K562 (cell line): ENCODE measurements at regions not wholly inside any gene's neighbourhood (a gene's known extent, or its start where the extent isn't known, plus 50 kb on each side); places are given as distances from the start of the nearest gene placed in this dataset.

Experiments used
- ATAC-seq: fragments of 200-7000 bp; cut with Tn5 transposase; 3 replicates; pipeline ENCODE4 v1.9.1; 2020; ENCODE audit warnings: moderate library complexity
- BruUV-seq: library from RNA; stranded (reverse); fragments of 400-500 nt; replicated peaks from 2 replicates; lab custom pipeline; 2021; lab: Mats Ljungman, UMichigan
- CTCF ChIA-PET: fragments of 300-600 bp; formaldehyde crosslinking; extraction: SDS; loops from one replicate; lab custom pipeline; 2021; ENCODE audit warnings: low intra/inter-chr PET ratio; lab: Yijun Ruan, JAX
- POLR2A ChIA-PET: fragments of 300-600, 350-650 bp; sonication (Branson Sonifier 250); formaldehyde crosslinking; extraction: SDS; loops from one replicate; lab custom pipeline; 2021; ENCODE audit warnings: antibody characterized with exemption, inconsistent platforms; lab: Yijun Ruan, JAX
- DNase-seq, 4 experiments: peaks; one replicate each; pipeline versions ENCODE4 v3.0.0 to v3.0.0-alpha.2; 2011 to 2018; ENCODE audit warnings: low spot score in 3 of 4, mixed read lengths in 3 of 4; ENCODE audit errors: extremely low read depth in 1 of 4
- FAIRE-seq: peaks from 2 replicates; lab custom pipeline; 2011; peaks lifted over from hg19 to GRCh38; lab: Jason Lieb, UNC
- H2AFZ ChIP-seq: 2 replicates; pipeline ENCODE4 v1.6.0; 2011; ENCODE audit warnings: low read depth, low read length, control low read depth, inconsistent platforms
- H3K27ac ChIP-seq: fragments of 200-600 bp; 3 replicates; pipeline ENCODE4 v1.8.0; 2011; ENCODE audit warnings: low read depth, mild to moderate bottlenecking, control low read depth, inconsistent platforms, low read length, moderate library complexity, mixed read lengths; ENCODE audit errors: extremely low read depth
- H3K27me3 ChIP-seq, 2 experiments: fragments of 300-600 bp in 1 of 2; 2 replicates in 1 of 2; 3 replicates in 1 of 2; pipeline versions ENCODE4 v1.6.0 to v1.8.0; 2011; ENCODE audit warnings: inconsistent platforms in 2 of 2, low read length in 2 of 2, mild to moderate bottlenecking in 1 of 2, mixed read lengths in 1 of 2, moderate library complexity in 1 of 2; ENCODE audit not compliant: control insufficient read depth in 2 of 2, insufficient read depth in 2 of 2
- H3K36me3 ChIP-seq: fragments of 300-600 bp; 3 replicates; pipeline ENCODE4 v1.8.0; 2011; ENCODE audit warnings: mild to moderate bottlenecking, low read length, inconsistent platforms; ENCODE audit not compliant: control insufficient read depth, insufficient read depth
- H3K4me1 ChIP-seq, 2 experiments: fragments of 200-600 bp in 1 of 2; replicated peaks in 1 of 2; 2 replicates in 1 of 2; 3 replicates in 1 of 2; pipeline versions ENCODE4 v1.5.1 to v1.8.0; 2011; ENCODE audit warnings: inconsistent platforms in 2 of 2, low read length in 2 of 2, mild to moderate bottlenecking in 1 of 2, mixed read lengths in 1 of 2, moderate library complexity in 1 of 2; ENCODE audit not compliant: control insufficient read depth in 2 of 2, insufficient read depth in 2 of 2
- H3K4me2 ChIP-seq: 2 replicates; pipeline ENCODE4 v1.6.1; 2011; ENCODE audit warnings: low read length, control low read depth, inconsistent platforms, mixed read lengths; ENCODE audit not compliant: insufficient read depth
- H3K4me3 ChIP-seq: fragments of 200-600 bp; sonication (generic), shearing (Covaris generic); 2 replicates; pipeline ENCODE4 v1.5.1; 2016; ENCODE audit warnings: control low read depth, inconsistent platforms
- H3K79me2 ChIP-seq: fragments of 200-600 bp; 3 replicates; pipeline ENCODE4 v1.8.0; 2011; ENCODE audit warnings: low read length, inconsistent platforms; ENCODE audit not compliant: control insufficient read depth, insufficient read depth
- H3K9ac ChIP-seq, 2 experiments: 2 replicates each; pipeline versions ENCODE4 v1.6.0 to v1.6.1; 2011; ENCODE audit warnings: low read depth in 2 of 2, low read length in 2 of 2, control low read depth in 1 of 2, inconsistent platforms in 1 of 2, mild to moderate bottlenecking in 1 of 2, mixed read lengths in 1 of 2; ENCODE audit not compliant: insufficient read depth in 1 of 2
- H3K9me1 ChIP-seq: one replicate; pipeline ENCODE4 v1.6.0; 2011; ENCODE audit warnings: inconsistent platforms, mild to moderate bottlenecking, low read length, moderate library complexity; ENCODE audit not compliant: control insufficient read depth, insufficient read depth
- H3K9me3 ChIP-seq: replicated peaks from 2 replicates; pipeline ENCODE4 v1.5.1; 2011; ENCODE audit warnings: low read depth, low read length, inconsistent platforms; ENCODE audit not compliant: control insufficient read depth, insufficient read depth
- H4K20me1 ChIP-seq: replicated peaks from 2 replicates; pipeline ENCODE4 v1.6.1; 2011; ENCODE audit warnings: low read length, inconsistent platforms, mixed read lengths; ENCODE audit not compliant: control insufficient read depth, insufficient read depth
- HDAC2 ChIP-seq: fragments of 450-650 bp; IDR thresholded peaks from 2 replicates; pipeline ENCODE4 v1.6.1; 2016; ENCODE audit warnings: mild to moderate bottlenecking
- HOXB6 ChIP-seq: fragments of 250-450 bp; sonication (Bioruptor Pico); IDR thresholded peaks from 2 replicates; pipeline ENCODE4 v1.5.1; 2022; ENCODE audit warnings: mild to moderate bottlenecking, borderline replicate concordance
- JUNB ChIP-seq: fragments of 450-650 bp; formaldehyde crosslinking; conservative IDR thresholded peaks from 2 replicates; pipeline ENCODE4 v1.4.0; 2020; ENCODE audit warnings: mild to moderate bottlenecking
- NFATC3 ChIP-seq: fragments of 450-650 bp; IDR thresholded peaks from 2 replicates; pipeline ENCODE4 v1.6.1; 2017; ENCODE audit warnings: mild to moderate bottlenecking
- NFE2 ChIP-seq: IDR thresholded peaks from 2 replicates; pipeline ENCODE4 v1.6.1; 2014; ENCODE audit warnings: antibody characterized with exemption, low read depth
- PHF21A ChIP-seq: fragments of 450-650 bp; IDR thresholded peaks from 2 replicates; pipeline ENCODE4 v1.6.1; 2017; ENCODE audit warnings: low read depth, borderline replicate concordance
- POLR3A ChIP-seq: IDR thresholded peaks from 2 replicates; pipeline ENCODE4 v1.6.1; 2011; ENCODE audit warnings: borderline replicate concordance, mild to moderate bottlenecking, moderate library complexity; ENCODE audit not compliant: insufficient read length, insufficient read depth; ENCODE audit errors: extremely low read depth
- SIRT6 ChIP-seq: IDR thresholded peaks from one replicate; pipeline ENCODE4 v1.6.1; 2012; ENCODE audit warnings: low read depth, mild to moderate bottlenecking, control low read depth, inconsistent platforms, low read length, moderate library complexity
- TBL1XR1 ChIP-seq, 2 experiments: IDR thresholded peaks; 2 replicates each; pipeline ENCODE4 v1.6.1; 2012; ENCODE audit warnings: improper control_type of control experiment in 2 of 2, low read length in 2 of 2, mild to moderate bottlenecking in 1 of 2
- TEAD2 ChIP-seq: fragments of 450-650 bp; IDR thresholded peaks from 2 replicates; pipeline ENCODE4 v1.6.1; 2016; ENCODE audit warnings: missing genetic modification characterization, control low read depth, missing compliant biosample characterization
- ZNF561 ChIP-seq: fragments of 450-650 bp; formaldehyde crosslinking; conservative IDR thresholded peaks from 2 replicates; pipeline ENCODE4 v1.4.0; 2020; ENCODE audit warnings: mild to moderate bottlenecking, moderate library complexity
- ZNF57 ChIP-seq: fragments of 450-650 bp; formaldehyde crosslinking; IDR thresholded peaks from 2 replicates; pipeline ENCODE4 v1.4.0; 2020; ENCODE audit warnings: mild to moderate bottlenecking, moderate library complexity
- ZNF785 ChIP-seq: fragments of 250-450 bp; sonication (Bioruptor Pico); IDR thresholded peaks from 2 replicates; pipeline ENCODE4 v1.4.0; 2020; ENCODE audit warnings: mild to moderate bottlenecking
- ZNF79 ChIP-seq: fragments of 250-450 bp; sonication (Bioruptor Pico); IDR thresholded peaks from 2 replicates; pipeline ENCODE4 v1.4.0; 2020; ENCODE audit warnings: low read depth, mild to moderate bottlenecking, moderate library complexity
- WGBS: fragments of 100-300 bp; shearing (Covaris generic); methylation state at CpG from one replicate; pipeline ENCODE4 v1.1.6; 2016; ENCODE audit warnings: low coverage, mixed read lengths; ENCODE audit not compliant: insufficient coverage; ENCODE audit errors: missing lambda C conversion rate; 5-methylcytosine and 5-hydroxymethylcytosine counted together
- in situ Hi-C: fragments of 300-500 bp; cut with MboI; formaldehyde crosslinking; loops from 4 replicates; pipeline ENCODE4 v1.15.0; 2018; ENCODE audit warnings: inconsistent platforms, mixed read lengths
- intact Hi-C: fragments of 100-400 bp; cut with micrococcal nuclease; formaldehyde crosslinking; loops from 2 replicates; pipeline ENCODE4 v1.14.2; 2022
- TF ChIP-seq, protein P1 (sequence below): sonication (generic); formaldehyde crosslinking; IDR thresholded peaks from 2 replicates; pipeline ENCODE4 v1.8.1; 2023; ENCODE audit warnings: missing genetic modification reagents, mild to moderate bottlenecking, borderline replicate concordance

- no peaks in the 10 kb centered on the region for H3K9me1 ChIP-seq
- POLR2A ChIA-PET = interaction anchor here (0.7 kb wide), 1 partner anchor 10 kb away, joined by 3 read pairs; no protein-coding TSS in a partner anchor
- DNase-seq (no peak), ATAC-seq (no peak), FAIRE-seq (no peak)
- no peaks in the 10 kb centered on the region for H3K27me3 ChIP-seq
- in situ Hi-C loops (no loop called here), intact Hi-C loops (no loop called here)
- 0% methylated on average over 2 of the region's 2 CpGs for WGBS
- H3K9ac ChIP-seq = no peak overlapping the region
- CTCF ChIA-PET = no interaction called here
- H3K4me3 ChIP-seq = no peak overlapping the region
- H3K4me2 ChIP-seq = no peak overlapping the region
- no peak overlapping the region for H2AFZ ChIP-seq
- no peaks in the 10 kb centered on the region for H3K79me2 ChIP-seq
- no peaks in the 10 kb centered on the region; the same call in 1 of the 2 replicates for H3K9me3 ChIP-seq
- no TSS peak for BruUV-seq
- no peaks in the 10 kb centered on the region for H3K36me3 ChIP-seq
- H3K27ac ChIP-seq = no peak overlapping the region
- no peaks in the 10 kb centered on the region for H4K20me1 ChIP-seq
- TF ChIP-seq, protein P1, sequence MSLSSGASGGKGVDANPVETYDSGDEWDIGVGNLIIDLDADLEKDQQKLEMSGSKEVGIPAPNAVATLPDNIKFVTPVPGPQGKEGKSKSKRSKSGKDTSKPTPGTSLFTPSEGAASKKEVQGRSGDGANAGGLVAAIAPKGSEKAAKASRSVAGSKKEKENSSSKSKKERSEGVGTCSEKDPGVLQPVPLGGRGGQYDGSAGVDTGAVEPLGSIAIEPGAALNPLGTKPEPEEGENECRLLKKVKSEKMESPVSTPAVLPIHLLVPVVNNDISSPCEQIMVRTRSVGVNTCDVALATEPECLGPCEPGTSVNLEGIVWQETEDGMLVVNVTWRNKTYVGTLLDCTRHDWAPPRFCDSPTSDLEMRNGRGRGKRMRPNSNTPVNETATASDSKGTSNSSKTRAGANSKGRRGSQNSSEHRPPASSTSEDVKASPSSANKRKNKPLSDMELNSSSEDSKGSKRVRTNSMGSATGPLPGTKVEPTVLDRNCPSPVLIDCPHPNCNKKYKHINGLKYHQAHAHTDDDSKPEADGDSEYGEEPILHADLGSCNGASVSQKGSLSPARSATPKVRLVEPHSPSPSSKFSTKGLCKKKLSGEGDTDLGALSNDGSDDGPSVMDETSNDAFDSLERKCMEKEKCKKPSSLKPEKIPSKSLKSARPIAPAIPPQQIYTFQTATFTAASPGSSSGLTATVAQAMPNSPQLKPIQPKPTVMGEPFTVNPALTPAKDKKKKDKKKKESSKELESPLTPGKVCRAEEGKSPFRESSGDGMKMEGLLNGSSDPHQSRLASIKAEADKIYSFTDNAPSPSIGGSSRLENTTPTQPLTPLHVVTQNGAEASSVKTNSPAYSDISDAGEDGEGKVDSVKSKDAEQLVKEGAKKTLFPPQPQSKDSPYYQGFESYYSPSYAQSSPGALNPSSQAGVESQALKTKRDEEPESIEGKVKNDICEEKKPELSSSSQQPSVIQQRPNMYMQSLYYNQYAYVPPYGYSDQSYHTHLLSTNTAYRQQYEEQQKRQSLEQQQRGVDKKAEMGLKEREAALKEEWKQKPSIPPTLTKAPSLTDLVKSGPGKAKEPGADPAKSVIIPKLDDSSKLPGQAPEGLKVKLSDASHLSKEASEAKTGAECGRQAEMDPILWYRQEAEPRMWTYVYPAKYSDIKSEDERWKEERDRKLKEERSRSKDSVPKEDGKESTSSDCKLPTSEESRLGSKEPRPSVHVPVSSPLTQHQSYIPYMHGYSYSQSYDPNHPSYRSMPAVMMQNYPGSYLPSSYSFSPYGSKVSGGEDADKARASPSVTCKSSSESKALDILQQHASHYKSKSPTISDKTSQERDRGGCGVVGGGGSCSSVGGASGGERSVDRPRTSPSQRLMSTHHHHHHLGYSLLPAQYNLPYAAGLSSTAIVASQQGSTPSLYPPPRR = no peak
- TF ChIP-seq ZNF561 (CRISPR knock-in tag) (no peak), TBL1XR1 (IDR thresholded peaks at IDR 0.05; ENCODE audit: low read length in 2 of 2) (no peak), NFATC3 (no peak), NFE2 (no peak), JUNB (CRISPR knock-in tag) (no peak), HOXB6 (no peak), HDAC2 (no peak), ZNF79 (CRISPR knock-in tag) (no peak), TEAD2 (no peak), SIRT6 (no peak), ZNF785 (CRISPR knock-in tag) (no peak), PHF21A (no peak), ZNF57 (no peak), POLR3A (no peak)
- H3K4me1 ChIP-seq = no peaks in the 10 kb centered on the region
These were observed 394.6 kb upstream of the AZI2 start for GRCh38 chr3:28743271-28743670.
